WTC11 (cell line): ENCODE measurements at regions not wholly inside any gene's neighbourhood (a gene's known extent, or its start where the extent isn't known, plus 50 kb on each side); places are given as distances from the start of the nearest gene placed in this dataset.

Source experiments
- ATAC-seq: fragments of 200-7000 bp; cut with Tn5 transposase; 2 replicates; pipeline ENCODE4 v1.10.0; 2021; ENCODE audit warnings: mild to moderate bottlenecking, moderate library complexity
- CTCF ChIA-PET: fragments of 300-600 bp; sonication (Branson Sonifier 250); formaldehyde crosslinking; loops from one replicate; lab custom pipeline; 2021; ENCODE audit warnings: antibody characterized with exemption; lab: Charles Lee
- POLR2A ChIA-PET: fragments of 350-600 bp; sonication (Branson Sonifier 250); formaldehyde crosslinking; loops from one replicate; lab custom pipeline; 2021; ENCODE audit warnings: antibody characterized with exemption; lab: Charles Lee
- DNase-seq: peaks from one replicate; pipeline ENCODE4 v3.0.0; 2021; ENCODE audit warnings: low spot score
- H3K27ac Mint-ChIP-seq: 2 replicates; pipeline ENCODE4 v1.8.0; 2021; ENCODE audit warnings: mixed read lengths
- H3K27me3 Mint-ChIP-seq: 2 replicates; pipeline ENCODE4 v1.8.0; 2021; ENCODE audit warnings: low read depth, mild to moderate bottlenecking, moderate library complexity, mixed read lengths
- H3K36me3 Mint-ChIP-seq: 2 replicates; pipeline ENCODE4 v1.8.0; 2021; ENCODE audit warnings: mixed read lengths
- H3K4me1 Mint-ChIP-seq: 2 replicates; pipeline ENCODE4 v1.8.0; 2022; ENCODE audit warnings: mixed read lengths
- H3K4me3 Mint-ChIP-seq: 2 replicates; pipeline ENCODE4 v1.8.0; 2021; ENCODE audit warnings: mild to moderate bottlenecking, moderate library complexity, mixed read lengths
- H3K9me3 Mint-ChIP-seq: 2 replicates; pipeline ENCODE4 v1.8.0; 2021; ENCODE audit warnings: mixed read lengths
- ATF1 ChIP-seq: sonication (generic); formaldehyde crosslinking; IDR thresholded peaks from 2 replicates; pipeline ENCODE4 v1.8.1; 2023; ENCODE audit warnings: mild to moderate bottlenecking, moderate library complexity, missing genetic modification reagents
- CBFB ChIP-seq: sonication (generic); formaldehyde crosslinking; IDR thresholded peaks from 2 replicates; pipeline ENCODE4 v1.8.1; 2022; ENCODE audit warnings: mild to moderate bottlenecking, low read depth, missing genetic modification reagents
- CREB1 ChIP-seq: sonication (generic); formaldehyde crosslinking; IDR thresholded peaks from 2 replicates; pipeline ENCODE4 v1.8.0; 2023; ENCODE audit warnings: mild to moderate bottlenecking, missing genetic modification reagents
- GABPB1 ChIP-seq: sonication (generic); formaldehyde crosslinking; IDR thresholded peaks from 2 replicates; pipeline ENCODE4 v1.8.1; 2023; ENCODE audit warnings: mild to moderate bottlenecking, missing genetic modification reagents
- GTF2I ChIP-seq: fragments of 250-450 bp; sonication (Bioruptor Pico); conservative IDR thresholded peaks from 2 replicates; pipeline ENCODE4 v1.4.0; 2021; ENCODE audit warnings: mild to moderate bottlenecking
- IRF2 ChIP-seq: sonication (generic); formaldehyde crosslinking; IDR thresholded peaks from 2 replicates; pipeline ENCODE4 v1.8.0; 2022; ENCODE audit warnings: low read depth, missing genetic modification reagents, borderline replicate concordance
- JAZF1 ChIP-seq: fragments of 250-450 bp; sonication (Bioruptor Pico); IDR thresholded peaks from 2 replicates; pipeline ENCODE4 v1.9.0; 2021; ENCODE audit warnings: moderate library complexity, mild to moderate bottlenecking, inconsistent platforms
- JUN ChIP-seq: sonication (generic); formaldehyde crosslinking; IDR thresholded peaks from 2 replicates; pipeline ENCODE4 v1.8.0; 2023; ENCODE audit warnings: mild to moderate bottlenecking, missing genetic modification reagents
- MAX ChIP-seq: sonication (generic); formaldehyde crosslinking; IDR thresholded peaks from 2 replicates; pipeline ENCODE4 v1.8.0; 2022; ENCODE audit warnings: mild to moderate bottlenecking, missing genetic modification reagents
- NFATC4 ChIP-seq: fragments of 250-450 bp; sonication (Bioruptor Pico); IDR thresholded peaks from 2 replicates; pipeline ENCODE4 v1.9.0; 2021; ENCODE audit warnings: mild to moderate bottlenecking
- NFE2L1 ChIP-seq: sonication (generic); formaldehyde crosslinking; IDR thresholded peaks from 2 replicates; pipeline ENCODE4 v1.8.1; 2023; ENCODE audit warnings: missing genetic modification reagents
- RELA ChIP-seq: sonication (generic); formaldehyde crosslinking; IDR thresholded peaks from 2 replicates; pipeline ENCODE4 v1.8.1; 2022; ENCODE audit warnings: missing genetic modification reagents, mild to moderate bottlenecking, borderline replicate concordance
- SMAD3 ChIP-seq: sonication (generic); formaldehyde crosslinking; IDR thresholded peaks from 2 replicates; pipeline ENCODE4 v1.8.0; 2022; ENCODE audit warnings: missing genetic modification reagents, mild to moderate bottlenecking, borderline replicate concordance
- SMAD4 ChIP-seq: sonication (generic); formaldehyde crosslinking; IDR thresholded peaks from 2 replicates; pipeline ENCODE4 v1.8.0; 2022; ENCODE audit warnings: mild to moderate bottlenecking, missing genetic modification reagents
- SOX15 ChIP-seq: fragments of 250-450 bp; sonication (Bioruptor Pico); IDR thresholded peaks from 2 replicates; pipeline ENCODE4 v1.9.0; 2021; ENCODE audit warnings: mild to moderate bottlenecking
- TEAD1 ChIP-seq: sonication (generic); formaldehyde crosslinking; IDR thresholded peaks from 2 replicates; pipeline ENCODE4 v1.8.0; 2022; ENCODE audit warnings: mild to moderate bottlenecking, missing genetic modification reagents
- ZNF232 ChIP-seq: sonication (generic); formaldehyde crosslinking; IDR thresholded peaks from 2 replicates; pipeline ENCODE4 v1.8.0; 2022; ENCODE audit warnings: mild to moderate bottlenecking, missing genetic modification reagents
- ZNF281 ChIP-seq: sonication (generic); formaldehyde crosslinking; IDR thresholded peaks from 2 replicates; pipeline ENCODE4 v1.8.0; 2023; ENCODE audit warnings: mild to moderate bottlenecking, missing genetic modification reagents
- ZNF671 ChIP-seq: fragments of 250-450 bp; sonication (Bioruptor Pico); IDR thresholded peaks from 2 replicates; pipeline ENCODE4 v1.8.0; 2021; ENCODE audit warnings: mild to moderate bottlenecking
- TF ChIP-seq, protein P1 (sequence below): sonication (generic); formaldehyde crosslinking; IDR thresholded peaks from 2 replicates; pipeline ENCODE4 v1.8.0; 2022; ENCODE audit warnings: mild to moderate bottlenecking, missing genetic modification reagents
- TF ChIP-seq, protein P2 (sequence below): sonication (generic); formaldehyde crosslinking; IDR thresholded peaks from 2 replicates; pipeline ENCODE4 v1.8.1; 2022; ENCODE audit warnings: missing genetic modification reagents, borderline replicate concordance
- TF ChIP-seq, protein P3 (sequence below): sonication (generic); formaldehyde crosslinking; IDR thresholded peaks from 2 replicates; pipeline ENCODE4 v1.8.1; 2023; ENCODE audit warnings: mild to moderate bottlenecking, missing genetic modification reagents
- TF ChIP-seq, protein P4 (sequence below): sonication (generic); formaldehyde crosslinking; IDR thresholded peaks from 2 replicates; pipeline ENCODE4 v1.8.1; 2022; ENCODE audit warnings: low read depth, mild to moderate bottlenecking, moderate library complexity, missing genetic modification reagents, borderline replicate concordance
- TF ChIP-seq, protein P5 (sequence below): fragments of 250-450 bp; sonication (Bioruptor Pico); IDR thresholded peaks from 2 replicates; pipeline ENCODE4 v1.9.0; 2021; ENCODE audit warnings: mild to moderate bottlenecking

DNA sequence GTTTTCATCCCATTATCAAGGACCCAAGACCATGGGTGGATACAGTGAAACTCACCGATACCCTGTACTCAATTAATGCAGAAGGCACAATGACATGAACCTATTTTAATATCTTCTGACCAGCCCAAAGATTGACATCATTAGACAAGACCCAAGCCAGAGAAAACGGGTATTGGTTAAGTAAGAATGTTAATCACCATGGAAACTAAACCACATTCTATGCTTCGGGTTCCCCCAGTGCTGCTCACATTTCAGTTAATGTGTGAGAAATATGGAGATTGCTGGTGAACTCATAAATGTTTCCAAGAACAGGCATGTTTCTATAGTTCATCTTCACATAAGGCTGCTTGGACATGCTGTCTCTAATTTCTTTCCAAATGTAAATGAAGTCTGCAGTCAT lies 77.0 kb downstream of the IRX2 start:
- ATAC-seq (no peak), DNase-seq (no peak)
- TF ChIP-seq IRF2 (no peak), SMAD3 (CRISPR knock-in tag) (no peak), RELA (CRISPR knock-in tag) (no peak), CBFB (CRISPR knock-in tag) (no peak), SOX15 (CRISPR knock-in tag) (no peak), JAZF1 (CRISPR knock-in tag) (no peak), MAX (CRISPR knock-in tag) (no peak), ATF1 (CRISPR knock-in tag) (no peak), NFE2L1 (CRISPR knock-in tag) (no peak), ZNF232 (CRISPR knock-in tag) (no peak), SMAD4 (no peak), ZNF281 (CRISPR knock-in tag) (no peak), JUN (no peak), GTF2I (CRISPR knock-in tag) (no peak), CREB1 (CRISPR knock-in tag) (no peak), TEAD1 (CRISPR knock-in tag) (no peak)
- TF ChIP-seq, protein P1, sequence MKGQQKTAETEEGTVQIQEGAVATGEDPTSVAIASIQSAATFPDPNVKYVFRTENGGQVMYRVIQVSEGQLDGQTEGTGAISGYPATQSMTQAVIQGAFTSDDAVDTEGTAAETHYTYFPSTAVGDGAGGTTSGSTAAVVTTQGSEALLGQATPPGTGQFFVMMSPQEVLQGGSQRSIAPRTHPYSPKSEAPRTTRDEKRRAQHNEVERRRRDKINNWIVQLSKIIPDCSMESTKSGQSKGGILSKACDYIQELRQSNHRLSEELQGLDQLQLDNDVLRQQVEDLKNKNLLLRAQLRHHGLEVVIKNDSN, result no peak
- TF ChIP-seq, protein P2, sequence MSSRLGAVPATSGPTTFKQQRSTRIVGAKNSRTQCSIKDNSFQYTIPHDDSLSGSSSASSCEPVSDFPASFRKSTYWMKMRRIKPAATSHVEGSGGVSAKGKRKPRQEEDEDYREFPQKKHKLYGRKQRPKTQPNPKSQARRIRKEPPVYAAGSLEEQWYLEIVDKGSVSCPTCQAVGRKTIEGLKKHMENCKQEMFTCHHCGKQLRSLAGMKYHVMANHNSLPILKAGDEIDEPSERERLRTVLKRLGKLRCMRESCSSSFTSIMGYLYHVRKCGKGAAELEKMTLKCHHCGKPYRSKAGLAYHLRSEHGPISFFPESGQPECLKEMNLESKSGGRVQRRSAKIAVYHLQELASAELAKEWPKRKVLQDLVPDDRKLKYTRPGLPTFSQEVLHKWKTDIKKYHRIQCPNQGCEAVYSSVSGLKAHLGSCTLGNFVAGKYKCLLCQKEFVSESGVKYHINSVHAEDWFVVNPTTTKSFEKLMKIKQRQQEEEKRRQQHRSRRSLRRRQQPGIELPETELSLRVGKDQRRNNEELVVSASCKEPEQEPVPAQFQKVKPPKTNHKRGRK, result no peak
- TF ChIP-seq, protein P3, sequence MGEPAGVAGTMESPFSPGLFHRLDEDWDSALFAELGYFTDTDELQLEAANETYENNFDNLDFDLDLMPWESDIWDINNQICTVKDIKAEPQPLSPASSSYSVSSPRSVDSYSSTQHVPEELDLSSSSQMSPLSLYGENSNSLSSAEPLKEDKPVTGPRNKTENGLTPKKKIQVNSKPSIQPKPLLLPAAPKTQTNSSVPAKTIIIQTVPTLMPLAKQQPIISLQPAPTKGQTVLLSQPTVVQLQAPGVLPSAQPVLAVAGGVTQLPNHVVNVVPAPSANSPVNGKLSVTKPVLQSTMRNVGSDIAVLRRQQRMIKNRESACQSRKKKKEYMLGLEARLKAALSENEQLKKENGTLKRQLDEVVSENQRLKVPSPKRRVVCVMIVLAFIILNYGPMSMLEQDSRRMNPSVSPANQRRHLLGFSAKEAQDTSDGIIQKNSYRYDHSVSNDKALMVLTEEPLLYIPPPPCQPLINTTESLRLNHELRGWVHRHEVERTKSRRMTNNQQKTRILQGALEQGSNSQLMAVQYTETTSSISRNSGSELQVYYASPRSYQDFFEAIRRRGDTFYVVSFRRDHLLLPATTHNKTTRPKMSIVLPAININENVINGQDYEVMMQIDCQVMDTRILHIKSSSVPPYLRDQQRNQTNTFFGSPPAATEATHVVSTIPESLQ (CRISPR knock-in tag), result no peak
- TF ChIP-seq, protein P4, sequence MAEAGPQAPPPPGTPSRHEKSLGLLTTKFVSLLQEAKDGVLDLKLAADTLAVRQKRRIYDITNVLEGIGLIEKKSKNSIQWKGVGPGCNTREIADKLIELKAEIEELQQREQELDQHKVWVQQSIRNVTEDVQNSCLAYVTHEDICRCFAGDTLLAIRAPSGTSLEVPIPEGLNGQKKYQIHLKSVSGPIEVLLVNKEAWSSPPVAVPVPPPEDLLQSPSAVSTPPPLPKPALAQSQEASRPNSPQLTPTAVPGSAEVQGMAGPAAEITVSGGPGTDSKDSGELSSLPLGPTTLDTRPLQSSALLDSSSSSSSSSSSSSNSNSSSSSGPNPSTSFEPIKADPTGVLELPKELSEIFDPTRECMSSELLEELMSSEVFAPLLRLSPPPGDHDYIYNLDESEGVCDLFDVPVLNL (CRISPR knock-in tag), result no peak
- Mint-ChIP-seq H3K36me3 (peaks cover 4% of the 10 kb centered on the region; the same call in 1 of the 2 replicates), H3K4me3 (no peak overlapping the region), H3K27me3 (no peaks in the 10 kb centered on the region), H3K4me1 (peaks cover 9% of the 10 kb centered on the region), H3K9me3 (peaks cover 4% of the 10 kb centered on the region; the same call in 1 of the 2 replicates), H3K27ac (no peak overlapping the region)
- ChIA-PET CTCF (no interaction called here), POLR2A (no interaction called here)

GRCh38 chr5:2670940-2671339 lies 80.5 kb downstream of the IRX2 start:
- H3K27ac Mint-ChIP-seq, result no peak overlapping the region
- ATAC-seq, result no peak
- ChIA-PET CTCF (no interaction called here), POLR2A (no interaction called here)
- DNase-seq, result no peak
- H3K4me3 Mint-ChIP-seq, result no peak overlapping the region
- no peaks in the 10 kb centered on the region; the same call in 1 of the 2 replicates for H3K9me3 Mint-ChIP-seq
- H3K27me3 Mint-ChIP-seq, result no peaks in the 10 kb centered on the region
- no peaks in the 10 kb centered on the region for H3K36me3 Mint-ChIP-seq
- peaks cover 9% of the 10 kb centered on the region for H3K4me1 Mint-ChIP-seq
- TF ChIP-seq GTF2I (CRISPR knock-in tag), result no peak
- TF ChIP-seq ZNF671 (CRISPR knock-in tag), result no peak
- no peak for TF ChIP-seq GABPB1 (CRISPR knock-in tag)
- TF ChIP-seq NFATC4 (CRISPR knock-in tag), result no peak
- TF ChIP-seq, protein P5, sequence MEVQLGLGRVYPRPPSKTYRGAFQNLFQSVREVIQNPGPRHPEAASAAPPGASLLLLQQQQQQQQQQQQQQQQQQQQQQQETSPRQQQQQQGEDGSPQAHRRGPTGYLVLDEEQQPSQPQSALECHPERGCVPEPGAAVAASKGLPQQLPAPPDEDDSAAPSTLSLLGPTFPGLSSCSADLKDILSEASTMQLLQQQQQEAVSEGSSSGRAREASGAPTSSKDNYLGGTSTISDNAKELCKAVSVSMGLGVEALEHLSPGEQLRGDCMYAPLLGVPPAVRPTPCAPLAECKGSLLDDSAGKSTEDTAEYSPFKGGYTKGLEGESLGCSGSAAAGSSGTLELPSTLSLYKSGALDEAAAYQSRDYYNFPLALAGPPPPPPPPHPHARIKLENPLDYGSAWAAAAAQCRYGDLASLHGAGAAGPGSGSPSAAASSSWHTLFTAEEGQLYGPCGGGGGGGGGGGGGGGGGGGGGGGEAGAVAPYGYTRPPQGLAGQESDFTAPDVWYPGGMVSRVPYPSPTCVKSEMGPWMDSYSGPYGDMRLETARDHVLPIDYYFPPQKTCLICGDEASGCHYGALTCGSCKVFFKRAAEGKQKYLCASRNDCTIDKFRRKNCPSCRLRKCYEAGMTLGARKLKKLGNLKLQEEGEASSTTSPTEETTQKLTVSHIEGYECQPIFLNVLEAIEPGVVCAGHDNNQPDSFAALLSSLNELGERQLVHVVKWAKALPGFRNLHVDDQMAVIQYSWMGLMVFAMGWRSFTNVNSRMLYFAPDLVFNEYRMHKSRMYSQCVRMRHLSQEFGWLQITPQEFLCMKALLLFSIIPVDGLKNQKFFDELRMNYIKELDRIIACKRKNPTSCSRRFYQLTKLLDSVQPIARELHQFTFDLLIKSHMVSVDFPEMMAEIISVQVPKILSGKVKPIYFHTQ (CRISPR knock-in tag), result no peak
- TF ChIP-seq, protein P1, result no peak
- no peak for TF ChIP-seq SMAD4
- no peak for TF ChIP-seq JUN
- TF ChIP-seq JAZF1 (CRISPR knock-in tag), result no peak
- no peak for TF ChIP-seq TEAD1 (CRISPR knock-in tag)
